ENCODE measurements at regions not wholly inside any gene's neighbourhood (a gene's known extent, or its start where the extent isn't known, plus 50 kb on each side); places are given as distances from the start of the nearest gene placed in this dataset.

DNA sequence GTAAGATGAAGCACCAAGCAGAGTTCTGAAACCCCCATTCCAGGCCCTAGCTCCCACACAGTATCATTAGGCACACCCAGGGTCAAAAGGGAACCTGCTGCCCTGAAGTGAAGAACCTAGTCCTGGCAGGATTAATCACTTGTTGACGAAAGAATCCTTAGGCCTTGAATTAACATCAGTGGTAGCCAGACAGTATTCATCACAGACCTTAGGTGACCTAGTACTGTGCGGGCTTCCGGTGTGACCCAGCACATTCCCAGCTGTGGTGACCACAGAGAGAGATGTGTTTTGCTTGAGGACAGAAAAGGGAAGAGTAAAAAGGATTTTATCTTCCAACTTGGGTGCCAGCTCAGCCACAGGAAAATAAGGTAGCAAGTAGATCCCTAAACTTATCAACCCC, 1071.4 kb upstream of the FAM98A start:
- Histone ChIP-seq H3K27me3 (no peaks in the 10 kb centered on the region), H3K36me3 (no peaks in the 10 kb centered on the region), H3K9me3 (no peaks in the 10 kb centered on the region), H3K27ac (no peak overlapping the region), H3K4me3 (no peak overlapping the region), H3K4me1 (no peaks in the 10 kb centered on the region)
- intact Hi-C loops (cut with DNase I; ENCODE audit: low total_unique reads): no loop called here
- no peak for TF ChIP-seq POLR2A (IDR thresholded peaks at IDR 0.05)
- TF ChIP-seq, protein P1, sequence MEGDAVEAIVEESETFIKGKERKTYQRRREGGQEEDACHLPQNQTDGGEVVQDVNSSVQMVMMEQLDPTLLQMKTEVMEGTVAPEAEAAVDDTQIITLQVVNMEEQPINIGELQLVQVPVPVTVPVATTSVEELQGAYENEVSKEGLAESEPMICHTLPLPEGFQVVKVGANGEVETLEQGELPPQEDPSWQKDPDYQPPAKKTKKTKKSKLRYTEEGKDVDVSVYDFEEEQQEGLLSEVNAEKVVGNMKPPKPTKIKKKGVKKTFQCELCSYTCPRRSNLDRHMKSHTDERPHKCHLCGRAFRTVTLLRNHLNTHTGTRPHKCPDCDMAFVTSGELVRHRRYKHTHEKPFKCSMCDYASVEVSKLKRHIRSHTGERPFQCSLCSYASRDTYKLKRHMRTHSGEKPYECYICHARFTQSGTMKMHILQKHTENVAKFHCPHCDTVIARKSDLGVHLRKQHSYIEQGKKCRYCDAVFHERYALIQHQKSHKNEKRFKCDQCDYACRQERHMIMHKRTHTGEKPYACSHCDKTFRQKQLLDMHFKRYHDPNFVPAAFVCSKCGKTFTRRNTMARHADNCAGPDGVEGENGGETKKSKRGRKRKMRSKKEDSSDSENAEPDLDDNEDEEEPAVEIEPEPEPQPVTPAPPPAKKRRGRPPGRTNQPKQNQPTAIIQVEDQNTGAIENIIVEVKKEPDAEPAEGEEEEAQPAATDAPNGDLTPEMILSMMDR (IDR thresholded peaks at IDR 0.05): no peak
- no peak for DNase-seq

DNA sequence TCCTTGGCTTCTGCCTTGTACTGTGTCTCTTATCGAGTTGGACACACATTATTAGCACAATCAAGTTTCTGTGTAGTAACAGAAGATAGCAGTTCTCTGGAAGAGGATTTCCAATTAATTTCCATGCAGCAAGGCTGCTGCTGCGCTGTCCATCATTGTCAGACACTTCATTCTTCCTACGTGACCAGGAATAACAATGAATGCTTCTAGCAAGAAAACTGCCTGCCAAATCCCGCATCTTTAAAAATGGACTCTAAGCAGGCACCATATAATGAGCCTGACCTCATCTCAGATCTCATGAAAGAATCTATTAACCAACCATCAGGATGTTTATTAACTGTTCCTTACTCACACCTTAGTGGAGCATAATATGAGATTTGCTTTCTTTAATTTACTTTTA, 1067.7 kb upstream of the FAM98A start:
- TF ChIP-seq POLR2A (IDR thresholded peaks at IDR 0.05): no peak
- TF ChIP-seq, protein P1 (IDR thresholded peaks at IDR 0.05): no peak
- no peak overlapping the region for H3K4me3 ChIP-seq
- no peaks in the 10 kb centered on the region for H3K36me3 ChIP-seq
- no peak overlapping the region for H3K27ac ChIP-seq
- H3K4me1 ChIP-seq: no peaks in the 10 kb centered on the region
- no peaks in the 10 kb centered on the region for H3K27me3 ChIP-seq
- intact Hi-C loops (cut with DNase I; ENCODE audit: low total_unique reads): no loop called here
- H3K9me3 ChIP-seq: no peaks in the 10 kb centered on the region
- no peak for DNase-seq

DNA sequence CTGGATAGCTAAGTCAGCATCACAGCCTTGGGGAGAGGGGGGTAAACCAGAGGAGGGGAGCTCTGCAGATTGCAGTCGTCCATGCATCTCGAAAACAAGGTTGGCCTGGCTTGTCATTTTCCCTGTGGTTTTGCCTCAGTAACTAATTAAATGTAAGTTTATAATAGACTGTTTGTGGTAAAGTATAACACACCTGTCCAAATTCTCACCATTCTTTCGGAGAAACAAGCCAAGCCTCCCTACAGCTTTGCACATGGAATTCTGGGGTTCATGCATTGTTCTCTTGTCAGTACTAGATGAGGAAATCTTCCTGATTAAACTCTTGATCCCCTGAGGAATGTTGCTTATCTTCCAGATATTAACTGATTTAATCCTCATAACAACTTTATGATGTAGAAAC, 1065.2 kb upstream of the FAM98A start:
- intact Hi-C loops (cut with DNase I; ENCODE audit: low total_unique reads): no loop called here

DNA sequence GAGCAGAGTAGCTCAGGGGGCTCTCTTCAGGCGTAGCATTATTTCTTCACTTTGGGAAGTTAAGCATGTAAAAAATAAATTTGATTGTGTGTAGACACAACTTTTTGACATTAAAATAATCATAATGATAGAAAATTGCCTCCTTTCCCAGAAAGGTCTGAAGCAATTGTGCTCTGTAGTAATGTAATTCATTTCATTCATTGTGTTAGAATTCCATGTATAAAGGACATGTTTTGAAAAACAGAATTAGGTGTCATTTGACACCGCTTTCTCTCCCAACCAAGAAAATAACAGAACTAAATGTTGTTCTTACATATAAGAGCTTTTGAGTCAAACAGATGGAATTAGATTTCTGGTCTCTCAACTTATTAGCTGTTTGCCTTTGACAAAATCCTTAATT, 1064.2 kb upstream of the FAM98A start:
- Histone ChIP-seq H3K27me3 (no peaks in the 10 kb centered on the region), H3K4me3 (no peak overlapping the region), H3K36me3 (no peaks in the 10 kb centered on the region), H3K9me3 (no peaks in the 10 kb centered on the region), H3K27ac (no peak overlapping the region), H3K4me1 (no peaks in the 10 kb centered on the region)
- intact Hi-C loops (cut with DNase I; ENCODE audit: low total_unique reads): no loop called here
- no peak for TF ChIP-seq POLR2A (IDR thresholded peaks at IDR 0.05)
- TF ChIP-seq, protein P1 (IDR thresholded peaks at IDR 0.05): no peak
- DNase-seq: no peak

More for the DNA sequence above, 1065.2 kb upstream of the FAM98A start:
- no peaks in the 10 kb centered on the region for H3K9me3 ChIP-seq
- H3K36me3 ChIP-seq: no peaks in the 10 kb centered on the region
- no peaks in the 10 kb centered on the region for H3K4me1 ChIP-seq
- no peak for DNase-seq
- H3K4me3 ChIP-seq: no peak overlapping the region
- no peak overlapping the region for H3K27ac ChIP-seq
- no peak for TF ChIP-seq POLR2A (IDR thresholded peaks at IDR 0.05)
- TF ChIP-seq, protein P1 (IDR thresholded peaks at IDR 0.05): no peak
- no peaks in the 10 kb centered on the region for H3K27me3 ChIP-seq

DNA sequence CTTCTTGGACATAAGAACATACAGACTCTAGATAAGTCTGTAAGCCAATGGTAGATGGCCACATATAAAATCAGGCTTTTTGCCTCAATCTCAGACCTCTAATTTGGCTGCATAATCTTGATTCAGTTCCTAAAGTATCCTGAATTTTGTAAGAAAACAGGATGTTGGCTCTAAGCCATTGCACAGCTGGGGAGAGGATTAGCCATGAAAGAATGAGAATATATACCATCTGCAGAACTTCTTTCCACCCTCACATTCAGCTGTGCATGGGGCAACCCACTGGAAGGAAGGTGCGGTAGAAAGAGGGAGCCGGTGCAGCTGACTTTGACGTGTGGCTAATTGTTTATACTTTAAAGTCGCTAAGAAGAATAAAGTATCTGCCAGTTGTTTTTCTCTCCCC, 1061.6 kb upstream of the FAM98A start:
- H3K36me3 ChIP-seq: no peaks in the 10 kb centered on the region
- H3K9me3 ChIP-seq: no peaks in the 10 kb centered on the region
- H3K27ac ChIP-seq: no peak overlapping the region
- no peaks in the 10 kb centered on the region for H3K4me1 ChIP-seq
- no peaks in the 10 kb centered on the region for H3K27me3 ChIP-seq
- TF ChIP-seq POLR2A (IDR thresholded peaks at IDR 0.05): no peak
- TF ChIP-seq, protein P1 (IDR thresholded peaks at IDR 0.05): no peak
- no peak overlapping the region for H3K4me3 ChIP-seq
- intact Hi-C loops (cut with DNase I; ENCODE audit: low total_unique reads): no loop called here
- DNase-seq: no peak

All from uterus (tissue), 3 donors.